HG02885 (cell line): ENCODE measurements at regions not wholly inside any gene's neighbourhood (a gene's known extent, or its start where the extent isn't known, plus 50 kb on each side); places are given as distances from the start of the nearest gene placed in this dataset.

Experiments used
- ATAC-seq: cut with Tn5 transposase; IDR thresholded peaks from one replicate; pipeline ENCODE4 v1.9.1; 2021; ENCODE audit warnings: mild to moderate bottlenecking; ENCODE audit not compliant: unreplicated experiment, poor library complexity

- no peak for ATAC-seq
These were observed 115.8 kb upstream of the ZRANB2 start for GRCh38 chr1:71196685-71197084.

- no peak for ATAC-seq
These were observed 112.3 kb upstream of the ZRANB2 start for GRCh38 chr1:71193153-71193552.

- no peak for ATAC-seq
These were observed 110.7 kb upstream of the ZRANB2 start for GRCh38 chr1:71191520-71191919.

- ATAC-seq: no peak
These were observed 110.0 kb upstream of the ZRANB2 start for GRCh38 chr1:71190843-71191242.

- no peak for ATAC-seq
These were observed 103.6 kb upstream of the ZRANB2 start for GRCh38 chr1:71184410-71184809.

GRCh38 chr1:71179997-71180396, 99.2 kb upstream of the ZRANB2 start:
- no peak for ATAC-seq

- ATAC-seq: no peak
These were observed 90.1 kb upstream of the ZRANB2 start for GRCh38 chr1:71170925-71171324.

- no peak for ATAC-seq
These were observed 86.7 kb upstream of the ZRANB2 start for GRCh38 chr1:71167505-71167904.

- ATAC-seq: no peak
These were observed 85.6 kb upstream of the ZRANB2 start for GRCh38 chr1:71166178-71167173.

- no peak for ATAC-seq
These were observed 76.9 kb upstream of the ZRANB2 start for GRCh38 chr1:71157715-71158114.

- no peak for ATAC-seq
These were observed 76.3 kb upstream of the ZRANB2 start for GRCh38 chr1:71157151-71157550.

- ATAC-seq: no peak
These were observed 75.8 kb upstream of the ZRANB2 start for GRCh38 chr1:71156590-71156989.

- no peak for ATAC-seq
These were observed 73.6 kb upstream of the ZRANB2 start for GRCh38 chr1:71154429-71154828.

GRCh38 chr1:71153826-71154225, 73.0 kb upstream of the ZRANB2 start:
- ATAC-seq: no peak

- ATAC-seq: no peak
These were observed 67.0 kb upstream of the ZRANB2 start for GRCh38 chr1:71147637-71148360.

GRCh38 chr1:71135571-71135970, 54.7 kb upstream of the ZRANB2 start:
- no peak for ATAC-seq
